IMR-90 (cell line): ENCODE measurements at regions not wholly inside any gene's neighbourhood (a gene's known extent, or its start where the extent isn't known, plus 50 kb on each side); places are given as distances from the start of the nearest gene placed in this dataset.

ENCODE experiments used
- ATAC-seq: fragments of 200-7000 bp; cut with Tn5 transposase; 2 replicates; pipeline ENCODE4 v1.9.1; 2020; ENCODE audit warnings: low read depth, mild to moderate bottlenecking, moderate library complexity
- BruUV-seq: library from RNA; stranded (reverse); fragments of 400-500 nt; replicated peaks from 2 replicates; lab custom pipeline; 2021; lab: Mats Ljungman, UMichigan
- CTCF ChIA-PET: fragments of 300-600 bp; formaldehyde crosslinking; extraction: SDS; loops from one replicate; lab custom pipeline; 2021; ENCODE audit warnings: antibody characterized with exemption; lab: Yijun Ruan, JAX
- POLR2A ChIA-PET: fragments of 300-600 bp; sonication (Branson Sonifier 250); formaldehyde crosslinking; loops from one replicate; lab custom pipeline; 2022; ENCODE audit warnings: antibody characterized with exemption; ENCODE audit not compliant: unreplicated experiment; lab: Charles Lee
- DNase-seq: peaks from one replicate; pipeline ENCODE4 v3.0.0; 2013
- H2AFZ ChIP-seq: replicated peaks from 2 replicates; pipeline ENCODE3; 2013; ENCODE audit warnings: low read length, mild to moderate bottlenecking; ENCODE audit not compliant: poor library complexity
- H2AK5ac ChIP-seq: 2 replicates; pipeline ENCODE4 v1.6.1; 2013; ENCODE audit warnings: low read depth, low read length, inconsistent platforms
- H2AK9ac ChIP-seq: replicated peaks from 2 replicates; pipeline ENCODE3; 2013; ENCODE audit warnings: mild to moderate bottlenecking, low read depth, low read length, moderate library complexity; ENCODE audit not compliant: poor library complexity
- H2BK120ac ChIP-seq: 2 replicates; pipeline ENCODE4 v1.6.1; 2013; ENCODE audit warnings: low read depth, low read length, inconsistent platforms
- H2BK15ac ChIP-seq: 3 replicates; pipeline ENCODE4 v1.6.1; 2013; ENCODE audit warnings: low read depth, low read length, inconsistent platforms
- H2BK20ac ChIP-seq: 2 replicates; pipeline ENCODE4 v1.6.1; 2013; ENCODE audit warnings: low read depth, mild to moderate bottlenecking, inconsistent platforms, low read length, moderate library complexity
- H2BK5ac ChIP-seq: 2 replicates; pipeline ENCODE4 v1.6.1; 2013; ENCODE audit warnings: mild to moderate bottlenecking, low read depth, low read length, inconsistent platforms; ENCODE audit not compliant: poor library complexity, severe bottlenecking
- H3K14ac ChIP-seq: replicated peaks from 2 replicates; pipeline ENCODE4 v1.6.1; 2013; ENCODE audit warnings: low read depth, low read length, inconsistent platforms
- H3K18ac ChIP-seq: 2 replicates; pipeline ENCODE4 v1.6.1; 2013; ENCODE audit warnings: low read depth, low read length, control low read depth
- H3K23ac ChIP-seq: 2 replicates; pipeline ENCODE4 v1.6.1; 2013; ENCODE audit warnings: low read depth, low read length, inconsistent platforms
- H3K27ac ChIP-seq: 2 replicates; pipeline ENCODE4 v1.5.1; 2013; ENCODE audit warnings: mild to moderate bottlenecking, control low read depth, low read length; ENCODE audit not compliant: insufficient read depth
- H3K27me3 ChIP-seq: 2 replicates; pipeline ENCODE4 v1.6.1; 2013; ENCODE audit warnings: low read length; ENCODE audit not compliant: control insufficient read depth, insufficient read depth
- H3K36me3 ChIP-seq: 2 replicates; pipeline ENCODE4 v1.6.1; 2013; ENCODE audit warnings: low read length, mixed read lengths; ENCODE audit not compliant: control insufficient read depth, insufficient read depth
- H3K4ac ChIP-seq: 2 replicates; pipeline ENCODE4 v1.6.1; 2013; ENCODE audit warnings: low read depth, low read length, inconsistent platforms
- H3K4me1 ChIP-seq: 2 replicates; pipeline ENCODE4 v1.6.1; 2013; ENCODE audit warnings: low read length, mixed read lengths; ENCODE audit not compliant: control insufficient read depth, insufficient read depth
- H3K4me2 ChIP-seq: 2 replicates; pipeline ENCODE4 v1.6.1; 2013; ENCODE audit warnings: low read depth, mild to moderate bottlenecking, control low read depth, low read length, moderate library complexity
- H3K4me3 ChIP-seq: 2 replicates; pipeline ENCODE4 v1.5.1; 2013; ENCODE audit warnings: low read depth, mild to moderate bottlenecking, control low read depth, low read length, moderate library complexity; ENCODE audit not compliant: insufficient read depth
- H3K56ac ChIP-seq: 2 replicates; pipeline ENCODE4 v1.6.1; 2013; ENCODE audit warnings: low read length, inconsistent platforms; ENCODE audit not compliant: insufficient read depth; ENCODE audit errors: extremely low read depth
- H3K79me1 ChIP-seq, 2 experiments: 2 replicates each; pipeline ENCODE4 v1.6.1; 2013; ENCODE audit warnings: low read length in 2 of 2, inconsistent platforms in 1 of 2, low read depth in 1 of 2
- H3K9ac ChIP-seq: 2 replicates; pipeline ENCODE4 v1.6.1; 2013; ENCODE audit warnings: low read depth, low read length, control low read depth
- H3K9me1 ChIP-seq: 2 replicates; pipeline ENCODE4 v1.6.1; 2013; ENCODE audit warnings: low read length, inconsistent platforms; ENCODE audit not compliant: insufficient read depth
- H3K9me3 ChIP-seq: 2 replicates; pipeline ENCODE4 v1.6.1; 2013; ENCODE audit warnings: low read length; ENCODE audit not compliant: control insufficient read depth, insufficient read depth
- H4K20me1 ChIP-seq: 2 replicates; pipeline ENCODE4 v1.6.1; 2013; ENCODE audit warnings: low read length, inconsistent platforms; ENCODE audit not compliant: insufficient read depth
- H4K5ac ChIP-seq: 2 replicates; pipeline ENCODE4 v1.6.1; 2013; ENCODE audit warnings: mild to moderate bottlenecking, low read depth, low read length, control low read depth
- H4K8ac ChIP-seq, 2 experiments: 2 replicates each; pipeline ENCODE4 v1.6.1; 2013; ENCODE audit warnings: low read depth in 2 of 2, low read length in 2 of 2, control low read depth in 1 of 2, inconsistent platforms in 1 of 2
- H4K91ac ChIP-seq: 2 replicates; pipeline ENCODE4 v1.6.1; 2013; ENCODE audit warnings: low read depth, low read length, inconsistent platforms; ENCODE audit not compliant: insufficient read depth
- BHLHE40 ChIP-seq: fragments of 150-350 bp; IDR thresholded peaks from 2 replicates; pipeline ENCODE4 v1.6.1; 2016; ENCODE audit warnings: mild to moderate bottlenecking, low read depth, low read length
- CHD1 ChIP-seq: IDR thresholded peaks from 2 replicates; pipeline ENCODE4 v1.6.1; 2012; ENCODE audit warnings: low read depth, low read length, improper control_type of control experiment
- FOS ChIP-seq: fragments of 150-350 bp; IDR thresholded peaks from 2 replicates; pipeline ENCODE4 v1.6.1; 2016; ENCODE audit warnings: low read depth, low read length
- MAFK ChIP-seq: IDR thresholded peaks from 2 replicates; pipeline ENCODE4 v1.6.1; 2012; ENCODE audit warnings: low read depth, low read length, improper control_type of control experiment
- MXI1 ChIP-seq: IDR thresholded peaks from 2 replicates; pipeline ENCODE4 v1.6.1; 2012; ENCODE audit warnings: low read depth, mild to moderate bottlenecking, low read length, moderate library complexity, borderline replicate concordance
- RAD21 ChIP-seq: IDR thresholded peaks from 2 replicates; pipeline ENCODE4 v1.6.1; 2012; ENCODE audit warnings: low read length, improper control_type of control experiment
- RFX5 ChIP-seq: IDR thresholded peaks from 2 replicates; pipeline ENCODE4 v1.8.0; 2012; ENCODE audit warnings: low read depth, mild to moderate bottlenecking, low read length, moderate library complexity
- SMC3 ChIP-seq: fragments of 150-350 bp; IDR thresholded peaks from 2 replicates; pipeline ENCODE4 v1.6.1; 2016; ENCODE audit warnings: low read depth, mild to moderate bottlenecking, antibody characterized with exemption, low read length, moderate library complexity
- USF2 ChIP-seq: fragments of 150-350 bp; IDR thresholded peaks from 2 replicates; pipeline ENCODE4 v1.6.1; 2017; ENCODE audit warnings: mild to moderate bottlenecking, antibody characterized with exemption, low read length, low read depth
- WGBS, 2 experiments: methylation state at CpG; one replicate each; pipeline versions ENCODE4 v1.1.5 to v1.1.7; 2013; ENCODE audit warnings: missing lambda C conversion rate in 2 of 2; ENCODE audit not compliant: insufficient read length in 1 of 2; ENCODE audit errors: extremely low coverage in 2 of 2; 5-methylcytosine and 5-hydroxymethylcytosine counted together
- dilution Hi-C: fragments of 300-500 bp; cut with HindIII; formaldehyde crosslinking; loops from one replicate; pipeline ENCODE4 v1.14.3; 2018; ENCODE audit warnings: low sequenced_read_pairs; ENCODE audit not compliant: unreplicated experiment
- in situ Hi-C: fragments of 300-500 bp; cut with MboI; formaldehyde crosslinking; loops from 3 replicates; pipeline ENCODE4 v1.14.3; 2019; ENCODE audit warnings: low sequenced_read_pairs, inconsistent platforms, mixed read lengths
- intact Hi-C: fragments of 100-400 bp; cut with micrococcal nuclease; formaldehyde crosslinking; loops from 2 replicates; pipeline ENCODE4 v1.10.0; 2022

- TF ChIP-seq RAD21 (no peak), MXI1 (no peak), SMC3 (no peak), CHD1 (no peak), RFX5 (no peak), USF2 (no peak), MAFK (no peak), BHLHE40 (no peak), FOS (no peak)
- H4K5ac ChIP-seq = no peak overlapping the region
- peaks cover 2% of the 10 kb centered on the region for H3K9me3 ChIP-seq
- H4K91ac ChIP-seq = no peak overlapping the region
- WGBS, 2 experiments = 60% methylated on average over 1 of the region's 13 CpGs; no CpG with 5 or more reads in 1 of the 2 experiments
- H3K4me2 ChIP-seq = no peak overlapping the region
- in situ Hi-C loops = no loop called here
- no peak overlapping the region for H2BK20ac ChIP-seq
- no peak overlapping the region for H3K4me3 ChIP-seq
- H3K23ac ChIP-seq = no peak overlapping the region
- H3K56ac ChIP-seq = no peak overlapping the region
- peaks cover 2% of the 10 kb centered on the region; the same call in 1 of the 2 replicates for H3K4me1 ChIP-seq
- BruUV-seq = no TSS peak
- H2AFZ ChIP-seq = no peak overlapping the region
- H3K9ac ChIP-seq = no peak overlapping the region
- no peak overlapping the region for H3K18ac ChIP-seq
- ATAC-seq (no peak), DNase-seq (no peak)
- H3K27ac ChIP-seq = no peak overlapping the region
- no peak overlapping the region for H3K14ac ChIP-seq
- no peak overlapping the region for H2BK15ac ChIP-seq
- no peak overlapping the region for H2AK5ac ChIP-seq
- no peak overlapping the region for H2BK120ac ChIP-seq
- H3K79me1 ChIP-seq = no peaks in the 10 kb centered on the region
- no peak overlapping the region for H4K8ac ChIP-seq
- no peaks in the 10 kb centered on the region for H3K9me1 ChIP-seq
- H4K20me1 ChIP-seq = no peaks in the 10 kb centered on the region
- dilution Hi-C loops = no loop called here
- ChIA-PET CTCF (no interaction called here), POLR2A (no interaction called here)
- H2AK9ac ChIP-seq = no peak overlapping the region
- no peak overlapping the region for H3K4ac ChIP-seq
- no peak overlapping the region for H2BK5ac ChIP-seq
- H3K36me3 ChIP-seq = no peaks in the 10 kb centered on the region
- no peaks in the 10 kb centered on the region for H3K27me3 ChIP-seq
- intact Hi-C loops = no loop called here
Observed at GRCh38 chr2:5983511-5984272, 291.5 kb downstream of the SOX11 start.
